A549 (cell line): ENCODE measurements at regions not wholly inside any gene's neighbourhood (a gene's known extent, or its start where the extent isn't known, plus 50 kb on each side); places are given as distances from the start of the nearest gene placed in this dataset.
A peak's percentile ranks its signal among the peaks of the same experiment; 100 is the strongest.

Experiments used
- ATAC-seq, 2 experiments: fragments of 200-7000 bp in 1 of 2; fragments of >200 bp in 1 of 2; cut with Nextera tagmentation in 1 of 2; cut with Tn5 transposase in 1 of 2; 3 replicates each; pipeline versions ENCODE4 v1.8.0 to v1.9.1; 2018 to 2020; ENCODE audit warnings: mild to moderate bottlenecking in 1 of 2, moderate library complexity in 1 of 2
- CTCF ChIA-PET: fragments of 300-600 bp; sonication (Branson Sonifier 250); formaldehyde crosslinking; extraction: SDS; loops from one replicate; lab custom pipeline; 2021; ENCODE audit warnings: antibody characterized with exemption, inconsistent platforms; lab: Yijun Ruan, JAX
- POLR2A ChIA-PET: fragments of 350-600 bp; formaldehyde crosslinking; extraction: SDS; loops from one replicate; lab custom pipeline; 2021; ENCODE audit warnings: antibody characterized with exemption, inconsistent platforms; lab: Yijun Ruan, JAX
- DNase-seq, 2 experiments: peaks; one replicate each; pipeline versions ENCODE4 v3.0.0 to v3.0.0-alpha.2; 2011 to 2016; ENCODE audit warnings: low read depth in 1 of 2, low spot score in 1 of 2
- FAIRE-seq: peaks from 2 replicates; lab custom pipeline; 2011; peaks lifted over from hg19 to GRCh38; lab: Jason Lieb, UNC
- H3K27ac ChIP-seq, 2 experiments: fragments of >200 bp; sonication (Bioruptor Twin); formaldehyde crosslinking; 3 replicates each; pipeline ENCODE4 v1.5.1; 2016 to 2017
- H3K4me1 ChIP-seq: fragments of >200 bp; sonication (Bioruptor Twin); formaldehyde crosslinking; 3 replicates; pipeline ENCODE4 v1.6.1; 2016
- H3K4me2 ChIP-seq: fragments of >200 bp; sonication (Bioruptor Twin); formaldehyde crosslinking; 3 replicates; pipeline ENCODE4 v1.6.1; 2016
- H3K4me3 ChIP-seq: fragments of >200 bp; sonication (Bioruptor Twin); formaldehyde crosslinking; 3 replicates; pipeline ENCODE4 v1.5.1; 2016
- H3K9me3 ChIP-seq: fragments of >200 bp; sonication (Bioruptor Twin); formaldehyde crosslinking; 3 replicates; pipeline ENCODE4 v1.6.1; 2016
- CBX8 ChIP-seq: fragments of 200-600 bp; sonication (generic); IDR thresholded peaks from 2 replicates; pipeline ENCODE4 v1.6.1; 2016
- E2F6 ChIP-seq: IDR thresholded peaks from 2 replicates; pipeline ENCODE4 v1.6.1; 2012; ENCODE audit warnings: low read depth, borderline replicate concordance
- EHF ChIP-seq: fragments of 250-450 bp; sonication (Bioruptor Pico); IDR thresholded peaks from 2 replicates; pipeline ENCODE4 v1.5.0; 2020; ENCODE audit warnings: mild to moderate bottlenecking
- EHMT2 ChIP-seq: fragments of 200-600 bp; sonication (generic); IDR thresholded peaks from 2 replicates; pipeline ENCODE4 v1.6.1; 2016; ENCODE audit warnings: antibody characterized with exemption, low read depth, mild to moderate bottlenecking, moderate library complexity
- EP300 ChIP-seq, 2 experiments: fragments of >200 bp; sonication (Bioruptor Twin); formaldehyde crosslinking; IDR thresholded peaks; 2 replicates in 1 of 2; 3 replicates in 1 of 2; pipeline ENCODE4 v1.6.1; 2016 to 2017
- ESRRA ChIP-seq: fragments of 150-350 bp; IDR thresholded peaks from 2 replicates; pipeline ENCODE4 v1.6.1; 2014; ENCODE audit warnings: mild to moderate bottlenecking, low read length, borderline replicate concordance
- FOSB ChIP-seq: fragments of 250-450 bp; sonication (Bioruptor Pico); IDR thresholded peaks from 2 replicates; pipeline ENCODE4 v1.5.0; 2020; ENCODE audit warnings: mild to moderate bottlenecking, moderate library complexity
- FOSL2 ChIP-seq, 2 experiments: fragments of 450-650 bp in 1 of 2; fragments of >200 bp in 1 of 2; sonication (Bioruptor Twin) in 1 of 2; formaldehyde crosslinking; IDR thresholded peaks; 2 replicates each; pipeline versions ENCODE4 v1.5.0 to v1.6.1; 2016 to 2020; ENCODE audit warnings: mild to moderate bottlenecking in 1 of 2, moderate library complexity in 1 of 2
- HES2 ChIP-seq: fragments of >200 bp; sonication (Bioruptor Twin); formaldehyde crosslinking; IDR thresholded peaks from 2 replicates; pipeline ENCODE4 v1.6.1; 2016
- HEYL ChIP-seq: fragments of 250-450 bp; sonication (Bioruptor Pico); IDR thresholded peaks from 2 replicates; pipeline ENCODE4 v1.8.0; 2021; ENCODE audit warnings: mild to moderate bottlenecking, moderate library complexity
- HOXA7 ChIP-seq: fragments of 250-450 bp; sonication (Bioruptor Pico); IDR thresholded peaks from 2 replicates; pipeline ENCODE4 v1.5.0; 2020; ENCODE audit warnings: mild to moderate bottlenecking, moderate library complexity
- JUN ChIP-seq, 2 experiments: fragments of >200 bp; sonication (Bioruptor Twin); formaldehyde crosslinking; IDR thresholded peaks; 2 replicates in 1 of 2; 3 replicates in 1 of 2; pipeline ENCODE4 v1.6.1; 2016 to 2017
- JUNB ChIP-seq: fragments of >200 bp; sonication (Bioruptor Twin); formaldehyde crosslinking; IDR thresholded peaks from 2 replicates; pipeline ENCODE4 v1.6.1; 2016
- KDM1A ChIP-seq: fragments of 200-600 bp; sonication (generic); IDR thresholded peaks from 2 replicates; pipeline ENCODE4 v1.6.1; 2016; ENCODE audit warnings: low read depth, mild to moderate bottlenecking
- KDM5A ChIP-seq: fragments of 200-600 bp; sonication (generic); IDR thresholded peaks from 2 replicates; pipeline ENCODE4 v1.6.1; 2016; ENCODE audit warnings: antibody characterized with exemption, mild to moderate bottlenecking
- MAFK ChIP-seq: fragments of 450-650 bp; IDR thresholded peaks from 2 replicates; pipeline ENCODE4 v1.6.1; 2014; ENCODE audit not compliant: partially characterized antibody
- MAZ ChIP-seq: fragments of 150-350 bp; IDR thresholded peaks from 2 replicates; pipeline ENCODE4 v1.6.1; 2014; ENCODE audit warnings: antibody characterized with exemption, low read depth, low read length, borderline replicate concordance
- MYC ChIP-seq: IDR thresholded peaks from 2 replicates; pipeline ENCODE4 v1.6.1; 2012; ENCODE audit warnings: mild to moderate bottlenecking, inconsistent platforms, low read length, improper control_type of control experiment, borderline replicate concordance
- NFE2L2 ChIP-seq: fragments of 150-350 bp; conservative IDR thresholded peaks from 2 replicates; pipeline ENCODE4 v1.6.1; 2014; ENCODE audit warnings: low read length
- NPAS2 ChIP-seq: fragments of 250-450 bp; sonication (Bioruptor Pico); IDR thresholded peaks from 2 replicates; pipeline ENCODE4 v1.8.0; 2022; ENCODE audit warnings: mild to moderate bottlenecking, moderate library complexity, borderline replicate concordance
- POLR2A ChIP-seq: IDR thresholded peaks from 2 replicates; pipeline ENCODE4 v1.6.1; 2012; ENCODE audit warnings: mild to moderate bottlenecking, low read length
- SREBF2 ChIP-seq: fragments of 450-650 bp; IDR thresholded peaks from 2 replicates; pipeline ENCODE4 v1.6.1; 2014; ENCODE audit warnings: mild to moderate bottlenecking, moderate library complexity
- TFCP2L1 ChIP-seq: fragments of 250-450 bp; sonication (Bioruptor Pico); IDR thresholded peaks from 2 replicates; pipeline ENCODE4 v1.5.0; 2021; ENCODE audit warnings: mild to moderate bottlenecking
- TP53 ChIP-seq: fragments of 250-450 bp; sonication (Bioruptor Pico); IDR thresholded peaks from 2 replicates; pipeline ENCODE4 v1.5.0; 2021; ENCODE audit warnings: mild to moderate bottlenecking, moderate library complexity
- ZFP36 ChIP-seq: fragments of 450-650 bp; IDR thresholded peaks from 2 replicates; pipeline ENCODE4 v1.6.1; 2014; ENCODE audit warnings: borderline replicate concordance; ENCODE audit not compliant: partially characterized antibody
- ZNF302 ChIP-seq: fragments of 250-450 bp; sonication (Bioruptor Pico); IDR thresholded peaks from 2 replicates; pipeline ENCODE4 v1.9.0; 2021; ENCODE audit warnings: inconsistent platforms, mild to moderate bottlenecking, moderate library complexity
- ZSCAN20 ChIP-seq: fragments of 250-450 bp; sonication (Bioruptor Pico); IDR thresholded peaks from 2 replicates; pipeline ENCODE4 v1.8.0; 2022; ENCODE audit warnings: mild to moderate bottlenecking, moderate library complexity
- WGBS: methylation state at CpG from one replicate; pipeline ENCODE4 v1.1.6; 2017; ENCODE audit errors: missing lambda C conversion rate; 5-methylcytosine and 5-hydroxymethylcytosine counted together
- TF ChIP-seq, protein P1 (sequence below): fragments of 200-600 bp; sonication (generic); IDR thresholded peaks from 2 replicates; pipeline ENCODE4 v1.6.1; 2016; ENCODE audit warnings: antibody characterized with exemption, mild to moderate bottlenecking, moderate library complexity
- TF ChIP-seq, protein P2 (sequence below): fragments of 450-650 bp; IDR thresholded peaks from 2 replicates; pipeline ENCODE4 v1.6.1; 2014; ENCODE audit warnings: antibody characterized with exemption
- TF ChIP-seq, protein P3 (sequence below): IDR thresholded peaks from 2 replicates; pipeline ENCODE4 v1.6.1; 2012
- TF ChIP-seq, protein P4 (sequence below): fragments of >200 bp; sonication (Bioruptor Twin); formaldehyde crosslinking; IDR thresholded peaks from 3 replicates; pipeline ENCODE4 v1.5.1; 2016

GRCh38 chr7:131007439-131008330 lies 273.7 kb upstream of the KLF14 start:
- peak; percentile 86 for ATAC-seq
- H3K27ac ChIP-seq = peak overlapping the region; percentile 87 to 91
- peaks cover 10% of the 10 kb centered on the region; the same call in 2 of the 3 replicates for H3K9me3 ChIP-seq
- CTCF ChIA-PET = interaction anchor here (0.6 to 6.2 kb wide), 38 partner anchors 9 to 408 kb away, joined by 3 to 73 read pairs (median 4); no protein-coding TSS in a partner anchor
- FAIRE-seq = peak; percentile 85
- H3K4me1 ChIP-seq = peaks cover 65% of the 10 kb centered on the region
- peak; percentile 79 to 93 for DNase-seq
- H3K4me2 ChIP-seq = peak overlapping the region; percentile 86
- WGBS = 8% methylated on average over 19 of the region's 19 CpGs
- no peak overlapping the region for H3K4me3 ChIP-seq
- POLR2A ChIA-PET = interaction anchor here (0.9 kb wide), 1 partner anchor 47 kb away, joined by 6 read pairs; no protein-coding TSS in a partner anchor
- TF ChIP-seq ESRRA (no peak), KDM1A (no peak), JUNB (no peak), HES2 (no peak), HEYL (no peak), E2F6 (no peak; the same call in 1 of the 2 replicates), TP53 (peak; percentile 27; the same call in 1 of the 2 replicates), ZSCAN20 (CRISPR knock-in tag) (0 out of 2 replicates have a peak, but pooled peaks have one; percentile 49), POLR2A (no peak), EHMT2 (no peak), FOSB (CRISPR knock-in tag) (0 out of 2 replicates have a peak, but pooled peaks have one; percentile 17), KDM5A (no peak), MAFK (peak; percentile 8), CBX8 (no peak), HOXA7 (0 out of 2 replicates have a peak, but pooled peaks have one; percentile 4), MYC (0 out of 2 replicates have a peak, but pooled peaks have one; percentile 33), ZNF302 (CRISPR knock-in tag) (peak; percentile 44; the same call in 1 of the 2 replicates), JUN (IDR thresholded peaks at IDR 0.05) (0 out of 5 replicates have a peak, but pooled peaks of 1 of the 2 experiments have one; percentile 22), ZFP36 (no peak), NFE2L2 (no peak), NPAS2 (CRISPR knock-in tag) (no peak), SREBF2 (no peak), FOSL2 (IDR thresholded peaks at IDR 0.05) (no peak), FOSL2 (CRISPR knock-in tag; IDR thresholded peaks at IDR 0.05) (0 out of 2 replicates have a peak, but pooled peaks have one; percentile 1), TFCP2L1 (CRISPR knock-in tag) (no peak), MAZ (no peak), EHF (peak; percentile 75; the same call in 1 of the 2 replicates), EP300 (IDR thresholded peaks at IDR 0.05) (no peak)
- TF ChIP-seq, protein P1, sequence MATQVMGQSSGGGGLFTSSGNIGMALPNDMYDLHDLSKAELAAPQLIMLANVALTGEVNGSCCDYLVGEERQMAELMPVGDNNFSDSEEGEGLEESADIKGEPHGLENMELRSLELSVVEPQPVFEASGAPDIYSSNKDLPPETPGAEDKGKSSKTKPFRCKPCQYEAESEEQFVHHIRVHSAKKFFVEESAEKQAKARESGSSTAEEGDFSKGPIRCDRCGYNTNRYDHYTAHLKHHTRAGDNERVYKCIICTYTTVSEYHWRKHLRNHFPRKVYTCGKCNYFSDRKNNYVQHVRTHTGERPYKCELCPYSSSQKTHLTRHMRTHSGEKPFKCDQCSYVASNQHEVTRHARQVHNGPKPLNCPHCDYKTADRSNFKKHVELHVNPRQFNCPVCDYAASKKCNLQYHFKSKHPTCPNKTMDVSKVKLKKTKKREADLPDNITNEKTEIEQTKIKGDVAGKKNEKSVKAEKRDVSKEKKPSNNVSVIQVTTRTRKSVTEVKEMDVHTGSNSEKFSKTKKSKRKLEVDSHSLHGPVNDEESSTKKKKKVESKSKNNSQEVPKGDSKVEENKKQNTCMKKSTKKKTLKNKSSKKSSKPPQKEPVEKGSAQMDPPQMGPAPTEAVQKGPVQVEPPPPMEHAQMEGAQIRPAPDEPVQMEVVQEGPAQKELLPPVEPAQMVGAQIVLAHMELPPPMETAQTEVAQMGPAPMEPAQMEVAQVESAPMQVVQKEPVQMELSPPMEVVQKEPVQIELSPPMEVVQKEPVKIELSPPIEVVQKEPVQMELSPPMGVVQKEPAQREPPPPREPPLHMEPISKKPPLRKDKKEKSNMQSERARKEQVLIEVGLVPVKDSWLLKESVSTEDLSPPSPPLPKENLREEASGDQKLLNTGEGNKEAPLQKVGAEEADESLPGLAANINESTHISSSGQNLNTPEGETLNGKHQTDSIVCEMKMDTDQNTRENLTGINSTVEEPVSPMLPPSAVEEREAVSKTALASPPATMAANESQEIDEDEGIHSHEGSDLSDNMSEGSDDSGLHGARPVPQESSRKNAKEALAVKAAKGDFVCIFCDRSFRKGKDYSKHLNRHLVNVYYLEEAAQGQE = no peak
- TF ChIP-seq, protein P2, sequence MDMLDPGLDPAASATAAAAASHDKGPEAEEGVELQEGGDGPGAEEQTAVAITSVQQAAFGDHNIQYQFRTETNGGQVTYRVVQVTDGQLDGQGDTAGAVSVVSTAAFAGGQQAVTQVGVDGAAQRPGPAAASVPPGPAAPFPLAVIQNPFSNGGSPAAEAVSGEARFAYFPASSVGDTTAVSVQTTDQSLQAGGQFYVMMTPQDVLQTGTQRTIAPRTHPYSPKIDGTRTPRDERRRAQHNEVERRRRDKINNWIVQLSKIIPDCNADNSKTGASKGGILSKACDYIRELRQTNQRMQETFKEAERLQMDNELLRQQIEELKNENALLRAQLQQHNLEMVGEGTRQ = no peak
- TF ChIP-seq, protein P3, sequence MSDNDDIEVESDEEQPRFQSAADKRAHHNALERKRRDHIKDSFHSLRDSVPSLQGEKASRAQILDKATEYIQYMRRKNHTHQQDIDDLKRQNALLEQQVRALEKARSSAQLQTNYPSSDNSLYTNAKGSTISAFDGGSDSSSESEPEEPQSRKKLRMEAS = peak; percentile 85
- TF ChIP-seq, protein P4, sequence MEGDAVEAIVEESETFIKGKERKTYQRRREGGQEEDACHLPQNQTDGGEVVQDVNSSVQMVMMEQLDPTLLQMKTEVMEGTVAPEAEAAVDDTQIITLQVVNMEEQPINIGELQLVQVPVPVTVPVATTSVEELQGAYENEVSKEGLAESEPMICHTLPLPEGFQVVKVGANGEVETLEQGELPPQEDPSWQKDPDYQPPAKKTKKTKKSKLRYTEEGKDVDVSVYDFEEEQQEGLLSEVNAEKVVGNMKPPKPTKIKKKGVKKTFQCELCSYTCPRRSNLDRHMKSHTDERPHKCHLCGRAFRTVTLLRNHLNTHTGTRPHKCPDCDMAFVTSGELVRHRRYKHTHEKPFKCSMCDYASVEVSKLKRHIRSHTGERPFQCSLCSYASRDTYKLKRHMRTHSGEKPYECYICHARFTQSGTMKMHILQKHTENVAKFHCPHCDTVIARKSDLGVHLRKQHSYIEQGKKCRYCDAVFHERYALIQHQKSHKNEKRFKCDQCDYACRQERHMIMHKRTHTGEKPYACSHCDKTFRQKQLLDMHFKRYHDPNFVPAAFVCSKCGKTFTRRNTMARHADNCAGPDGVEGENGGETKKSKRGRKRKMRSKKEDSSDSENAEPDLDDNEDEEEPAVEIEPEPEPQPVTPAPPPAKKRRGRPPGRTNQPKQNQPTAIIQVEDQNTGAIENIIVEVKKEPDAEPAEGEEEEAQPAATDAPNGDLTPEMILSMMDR = peak; percentile 68
